Psoas muscle (tissue), 7 donors: ENCODE measurements at regions not wholly inside any gene's neighbourhood (a gene's known extent, or its start where the extent isn't known, plus 50 kb on each side); places are given as distances from the start of the nearest gene placed in this dataset.

Source experiments
- ATAC-seq, 4 donors: fragments of 200-7000 bp; cut with Tn5 transposase; one replicate each; pipeline ENCODE4 v1.9.1; 2020; ENCODE audit warnings: moderate library complexity in 3 of 4, mild to moderate bottlenecking in 2 of 4
- DNase-seq, 2 donors: peaks; one replicate each; pipeline ENCODE4 v3.0.0-alpha.2; 2020
- H3K27ac ChIP-seq: fragments of 200-600 bp; one replicate; pipeline ENCODE4 v1.8.0; 2022
- H3K27me3 ChIP-seq, 3 donors: fragments of 200-600 bp in 1 of 3; one replicate each; pipeline versions ENCODE4 v1.6.1 to v1.8.0; 2013 to 2022; ENCODE audit warnings: low read length in 2 of 3, mild to moderate bottlenecking in 2 of 3, moderate library complexity in 1 of 3; ENCODE audit not compliant: insufficient read depth in 3 of 3
- H3K36me3 ChIP-seq, 2 donors: fragments of 200-600 bp in 1 of 2; one replicate each; pipeline versions ENCODE4 v1.6.1 to v1.8.0; 2013 to 2022; ENCODE audit warnings: low read depth in 1 of 2, mild to moderate bottlenecking in 1 of 2, moderate library complexity in 1 of 2; ENCODE audit not compliant: insufficient read depth in 1 of 2
- H3K4me1 ChIP-seq: fragments of 200-600 bp; one replicate; pipeline ENCODE4 v1.8.0; 2022
- H3K4me3 ChIP-seq: fragments of 200-600 bp; one replicate; pipeline ENCODE4 v1.8.0; 2022; ENCODE audit warnings: mild to moderate bottlenecking
- H3K9me3 ChIP-seq: fragments of 200-600 bp; one replicate; pipeline ENCODE4 v1.8.0; 2022
- WGBS, 3 donors: extraction: QIAGEN DNeasy Blood & Tissue Kit; methylation state at CpG; one replicate each; pipeline versions ENCODE4 v1.1.6 to v1.1.7; 2013; 5-methylcytosine and 5-hydroxymethylcytosine counted together
- intact Hi-C, 2 donors: fragments of 100-400 bp; cut with DNase I; formaldehyde crosslinking; loops; one replicate each; pipeline versions ENCODE4 v1.11.0 to v1.14.2; 2022
- TF ChIP-seq, protein P1 (sequence below): fragments of 200-600 bp; IDR thresholded peaks from one replicate; pipeline ENCODE4 v1.8.0; 2022; ENCODE audit warnings: antibody characterized with exemption
- donor health status: healthy with polysubstance abuse.
- donor health status: DM: no; HTN: no; CAD: no; lungs with moderate emphysema.
- donor health status: Bipolar disorder and iron deficiency.
- donor health status: healthy.
- donor health status: DM: yes; HTN: yes; CAD: no.
- donor health status: DM: no; HTN: no; CAD: no.
- donor health status: DM: yes; HTN: yes; CAD: no.

DNA sequence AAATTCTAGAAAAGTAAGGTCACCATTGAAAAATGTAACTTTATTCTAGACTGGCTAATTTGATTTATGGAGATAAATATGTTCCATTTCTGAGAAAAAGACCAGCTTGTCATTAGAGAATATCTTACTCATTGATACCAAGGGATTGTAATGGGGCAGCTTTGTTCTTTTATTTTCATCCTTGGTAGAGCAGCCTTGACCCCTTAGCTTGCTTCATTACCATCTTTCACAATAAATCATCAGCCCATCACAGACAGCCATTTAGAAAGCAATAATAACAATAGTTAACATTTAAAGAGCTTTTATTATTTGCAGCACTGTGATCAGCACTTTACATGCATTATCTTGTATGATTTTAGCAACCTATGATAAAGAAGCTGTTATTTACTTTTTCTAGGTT lies 253.6 kb downstream of the C3orf38 start:
- Histone ChIP-seq H3K9me3 (no peaks in the 10 kb centered on the region), H3K4me3 (no peak overlapping the region), H3K27ac (no peak overlapping the region), H3K27me3 (no peaks in the 10 kb centered on the region), H3K36me3 (no peaks in the 10 kb centered on the region), H3K4me1 (no peaks in the 10 kb centered on the region)
- ATAC-seq (no peak), DNase-seq (no peak)
- intact Hi-C loops, result no loop called here
- TF ChIP-seq, protein P1, sequence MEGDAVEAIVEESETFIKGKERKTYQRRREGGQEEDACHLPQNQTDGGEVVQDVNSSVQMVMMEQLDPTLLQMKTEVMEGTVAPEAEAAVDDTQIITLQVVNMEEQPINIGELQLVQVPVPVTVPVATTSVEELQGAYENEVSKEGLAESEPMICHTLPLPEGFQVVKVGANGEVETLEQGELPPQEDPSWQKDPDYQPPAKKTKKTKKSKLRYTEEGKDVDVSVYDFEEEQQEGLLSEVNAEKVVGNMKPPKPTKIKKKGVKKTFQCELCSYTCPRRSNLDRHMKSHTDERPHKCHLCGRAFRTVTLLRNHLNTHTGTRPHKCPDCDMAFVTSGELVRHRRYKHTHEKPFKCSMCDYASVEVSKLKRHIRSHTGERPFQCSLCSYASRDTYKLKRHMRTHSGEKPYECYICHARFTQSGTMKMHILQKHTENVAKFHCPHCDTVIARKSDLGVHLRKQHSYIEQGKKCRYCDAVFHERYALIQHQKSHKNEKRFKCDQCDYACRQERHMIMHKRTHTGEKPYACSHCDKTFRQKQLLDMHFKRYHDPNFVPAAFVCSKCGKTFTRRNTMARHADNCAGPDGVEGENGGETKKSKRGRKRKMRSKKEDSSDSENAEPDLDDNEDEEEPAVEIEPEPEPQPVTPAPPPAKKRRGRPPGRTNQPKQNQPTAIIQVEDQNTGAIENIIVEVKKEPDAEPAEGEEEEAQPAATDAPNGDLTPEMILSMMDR, result no peak

- Histone ChIP-seq H3K9me3 (no peaks in the 10 kb centered on the region), H3K4me3 (no peak overlapping the region), H3K4me1 (no peaks in the 10 kb centered on the region), H3K27ac (no peak overlapping the region), H3K36me3 (no peaks in the 10 kb centered on the region), H3K27me3 (no peaks in the 10 kb centered on the region)
- no peak for DNase-seq
- intact Hi-C loops, result no loop called here
- no peak for ATAC-seq
- TF ChIP-seq, protein P1, result no peak
- WGBS, 3 donors, result 97 to 98% (median 97%) methylated on average over 1 of the region's 1 CpG
These were observed 258.3 kb downstream of the C3orf38 start for GRCh38 chr3:88408097-88408496.

DNA sequence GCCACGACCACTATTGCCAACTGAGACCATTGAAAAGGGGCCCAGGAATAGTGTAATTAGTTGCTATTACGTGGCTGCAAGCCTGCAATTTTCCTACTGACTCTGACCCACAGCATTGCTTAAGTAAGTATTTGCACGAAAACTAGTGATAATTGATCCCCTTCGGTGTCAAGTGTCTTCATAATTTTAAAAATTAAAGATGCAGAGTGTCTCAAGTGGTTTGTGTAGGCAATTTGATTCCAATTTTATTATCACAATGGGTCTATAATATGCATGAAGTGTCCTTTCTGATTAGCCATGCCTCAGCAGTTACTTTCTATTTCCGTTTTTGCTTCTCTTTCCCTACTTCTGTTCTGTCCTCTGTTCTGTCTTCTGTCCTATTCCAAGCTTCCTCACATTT lies 259.2 kb downstream of the C3orf38 start:
- H3K4me1 ChIP-seq, result no peaks in the 10 kb centered on the region
- H3K27ac ChIP-seq, result no peak overlapping the region
- no peak overlapping the region for H3K4me3 ChIP-seq
- H3K9me3 ChIP-seq, result no peaks in the 10 kb centered on the region
- no peak for DNase-seq
- intact Hi-C loops, result no loop called here
- no peak for ATAC-seq
- 28 to 39% (median 32%) methylated on average over 5 of the region's 5 CpGs for WGBS, 3 donors
- no peaks in the 10 kb centered on the region for H3K36me3 ChIP-seq
- no peaks in the 10 kb centered on the region for H3K27me3 ChIP-seq
- TF ChIP-seq, protein P1, result no peak

- Histone ChIP-seq H3K27ac (no peak overlapping the region), H3K4me3 (no peak overlapping the region), H3K36me3 (no peaks in the 10 kb centered on the region), H3K27me3 (no peaks in the 10 kb centered on the region), H3K4me1 (no peaks in the 10 kb centered on the region), H3K9me3 (no peaks in the 10 kb centered on the region)
- intact Hi-C loops, result no loop called here
- no peak for ATAC-seq
- no peak for DNase-seq
- TF ChIP-seq, protein P1, result no peak
- 74 to 78% (median 76%) methylated on average over 3 of the region's 3 CpGs for WGBS, 3 donors
These were observed 260.5 kb downstream of the C3orf38 start for GRCh38 chr3:88410259-88410658.

GRCh38 chr3:88412346-88412745 lies 262.6 kb downstream of the C3orf38 start:
- Histone ChIP-seq H3K36me3 (no peaks in the 10 kb centered on the region), H3K9me3 (no peaks in the 10 kb centered on the region), H3K4me1 (no peaks in the 10 kb centered on the region), H3K27ac (no peak overlapping the region), H3K27me3 (no peaks in the 10 kb centered on the region), H3K4me3 (no peak overlapping the region)
- TF ChIP-seq, protein P1, result no peak
- intact Hi-C loops, result no loop called here
- ATAC-seq, result no peak
- 71 to 79% (median 77%) methylated on average over 1 of the region's 1 CpG for WGBS, 3 donors
- no peak for DNase-seq
